ENCODE measurements at regions not wholly inside any gene's neighbourhood (a gene's known extent, or its start where the extent isn't known, plus 50 kb on each side); places are given as distances from the start of the nearest gene placed in this dataset.

- DNase-seq: no peak
Observed at GRCh38 chr7:113464096-113464855, 345.9 kb upstream of the SMIM30 start.

- no peak for DNase-seq
Observed at GRCh38 chr7:113460067-113460466, 341.7 kb upstream of the SMIM30 start.

- DNase-seq: no peak
Observed at GRCh38 chr7:113456533-113456932, 338.2 kb upstream of the SMIM30 start.

GRCh38 chr7:113454597-113455169, 336.3 kb upstream of the SMIM30 start:
- no peak for DNase-seq

GRCh38 chr7:113452245-113452644, 333.9 kb upstream of the SMIM30 start:
- DNase-seq: no peak

- no peak for DNase-seq
Observed at GRCh38 chr7:113446791-113447190, 328.4 kb upstream of the SMIM30 start.

- no peak for DNase-seq
Observed at GRCh38 chr7:113446391-113446790, 328.0 kb upstream of the SMIM30 start.

- DNase-seq: no peak
Observed at GRCh38 chr7:113444261-113444660, 325.9 kb upstream of the SMIM30 start.

- no peak for DNase-seq
Observed at GRCh38 chr7:113440173-113440572, 321.8 kb upstream of the SMIM30 start.

GRCh38 chr7:113431406-113431805, 313.1 kb upstream of the SMIM30 start:
- no peak for DNase-seq

- DNase-seq: no peak
Observed at GRCh38 chr7:113424185-113424817, 305.9 kb upstream of the SMIM30 start.

- peak in 52 of 56 donors; percentile 1 to 86 (median 35) for DNase-seq
Observed at GRCh38 chr7:113421696-113422330, 303.5 kb upstream of the SMIM30 start.

- no peak for DNase-seq
Observed at GRCh38 chr7:113414401-113415035, 296.2 kb upstream of the SMIM30 start.

GRCh38 chr7:113412410-113412809, 294.1 kb upstream of the SMIM30 start:
- no peak for DNase-seq

GRCh38 chr7:113410796-113411195, 292.4 kb upstream of the SMIM30 start:
- DNase-seq: no peak

- no peak for DNase-seq
Observed at GRCh38 chr7:113408999-113409398, 290.6 kb upstream of the SMIM30 start.

GRCh38 chr7:113405296-113406056, 287.1 kb upstream of the SMIM30 start:
- no peak for DNase-seq

GRCh38 chr7:113404245-113404644, 285.9 kb upstream of the SMIM30 start:
- DNase-seq: no peak

GRCh38 chr7:113402482-113402881, 284.1 kb upstream of the SMIM30 start:
- no peak for DNase-seq

- no peak for DNase-seq
Observed at GRCh38 chr7:113402005-113402404, 283.7 kb upstream of the SMIM30 start.

- peak in 1 of 56 donors; percentile 2 for DNase-seq
Observed at GRCh38 chr7:113394856-113395255, 276.5 kb upstream of the SMIM30 start.

Measured in amygdala (tissue), 56 donors.